GM19328 (cell line): ENCODE measurements at regions not wholly inside any gene's neighbourhood (a gene's known extent, or its start where the extent isn't known, plus 50 kb on each side); places are given as distances from the start of the nearest gene placed in this dataset.

Experiments
- ATAC-seq: cut with Tn5 transposase; IDR thresholded peaks from one replicate; pipeline ENCODE4 v1.9.1; 2021; ENCODE audit warnings: mild to moderate bottlenecking, moderate library complexity; ENCODE audit not compliant: unreplicated experiment

DNA sequence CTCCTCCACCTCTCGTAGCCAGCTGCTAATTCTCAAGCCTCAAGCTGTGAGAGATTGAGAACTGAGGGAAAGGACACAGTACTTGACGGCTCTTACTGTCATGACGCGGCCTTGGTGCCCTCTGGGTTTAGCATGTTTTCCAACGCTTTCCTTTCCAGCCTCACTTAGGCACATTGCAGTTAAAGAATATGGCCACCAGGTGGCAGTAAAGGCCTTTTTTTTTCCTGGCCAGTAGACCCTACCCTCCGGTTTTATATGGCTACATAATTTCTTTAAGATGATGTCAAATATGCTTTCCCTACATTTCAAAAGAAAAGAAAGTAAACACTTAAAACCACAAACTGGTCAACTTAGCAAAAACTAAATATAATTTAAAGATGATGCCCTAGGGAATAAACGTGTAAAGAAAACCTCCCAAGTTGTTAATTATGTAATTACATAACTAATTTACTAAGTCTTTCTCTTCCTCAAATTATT, 56.8 kb upstream of the PRDX6 start:
- no peak for ATAC-seq

DNA sequence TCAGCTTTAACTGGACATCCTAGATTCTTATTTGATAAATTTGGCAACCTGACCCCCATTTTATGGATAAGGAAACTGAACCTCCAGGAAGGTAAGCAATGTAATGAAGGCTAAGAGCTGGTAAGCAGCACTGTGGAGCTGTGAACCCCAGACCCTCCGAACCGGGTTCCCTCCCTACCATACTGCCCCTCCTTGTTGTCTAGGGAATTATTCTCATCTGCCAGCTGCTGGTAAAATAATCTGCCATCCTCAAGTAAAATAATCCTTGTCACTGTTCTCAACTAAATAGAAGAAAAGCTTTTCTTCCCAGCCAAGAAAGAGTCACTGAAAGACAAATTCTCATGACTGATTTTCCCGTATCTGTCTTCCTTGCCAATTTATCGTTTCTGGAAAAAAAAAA, 55.8 kb upstream of the PRDX6 start:
- ATAC-seq = no peak

DNA sequence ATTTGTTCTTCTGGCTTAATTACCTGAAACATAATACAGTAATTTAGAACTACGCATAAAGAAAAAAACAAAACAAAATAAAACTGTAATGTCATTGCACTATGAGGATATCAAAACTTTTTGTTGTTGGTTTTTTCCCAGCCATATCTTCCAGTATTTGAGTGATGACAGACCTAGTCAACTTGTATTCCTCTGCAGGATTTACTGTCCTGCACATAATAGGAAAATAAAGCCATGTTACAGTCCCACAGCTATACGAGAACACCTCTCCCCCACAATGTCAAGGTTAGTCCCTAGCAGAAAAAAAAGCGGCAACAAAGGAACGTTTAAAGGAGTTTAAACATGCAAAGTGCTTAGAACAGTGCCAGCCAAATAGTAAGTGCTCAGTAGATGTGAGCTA, 55.3 kb upstream of the PRDX6 start:
- no peak for ATAC-seq

DNA sequence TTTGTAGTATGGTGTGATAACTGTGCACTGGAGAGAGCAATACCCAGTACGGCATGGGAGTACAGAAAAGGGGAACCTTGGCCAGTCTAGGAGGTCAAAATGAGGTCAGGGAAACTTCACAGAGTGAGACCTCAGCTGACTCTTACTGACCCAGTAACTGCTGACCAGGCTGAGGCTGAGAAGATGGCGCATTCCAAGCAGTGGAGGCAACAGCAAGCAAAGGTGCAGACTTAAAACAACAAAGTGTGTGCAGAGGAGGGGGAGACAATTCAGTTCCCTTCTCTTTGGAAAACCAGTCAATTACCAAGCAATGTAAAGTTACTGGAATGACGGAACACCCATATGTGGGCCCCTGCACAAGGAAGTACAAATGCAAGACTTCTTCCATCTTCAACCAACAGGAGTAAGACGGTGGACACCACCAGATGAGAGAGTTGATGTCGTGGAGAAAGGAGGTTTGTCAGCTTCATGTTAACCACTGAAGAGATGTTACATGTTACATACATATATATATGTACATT, 54.6 kb upstream of the PRDX6 start:
- ATAC-seq = no peak

DNA sequence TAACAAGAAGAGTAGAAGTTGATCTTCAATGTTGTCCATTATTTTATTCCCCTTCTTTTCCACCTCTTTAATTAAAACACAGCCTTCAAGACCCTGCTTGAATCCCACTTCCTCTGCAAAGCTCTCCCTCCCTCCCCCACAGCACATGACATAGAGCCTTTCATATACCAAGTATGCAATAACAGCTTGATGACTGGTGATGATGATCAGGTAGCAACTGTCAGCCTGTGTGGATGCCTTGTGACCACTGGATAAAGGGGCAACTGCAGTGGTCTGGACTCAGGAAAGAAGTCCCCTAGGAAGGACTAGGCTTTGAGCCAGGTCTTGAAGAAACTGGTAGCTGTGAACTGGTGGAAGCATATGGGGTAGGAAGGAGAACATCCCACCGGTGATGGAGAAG, 53.8 kb upstream of the PRDX6 start:
- no peak for ATAC-seq

DNA sequence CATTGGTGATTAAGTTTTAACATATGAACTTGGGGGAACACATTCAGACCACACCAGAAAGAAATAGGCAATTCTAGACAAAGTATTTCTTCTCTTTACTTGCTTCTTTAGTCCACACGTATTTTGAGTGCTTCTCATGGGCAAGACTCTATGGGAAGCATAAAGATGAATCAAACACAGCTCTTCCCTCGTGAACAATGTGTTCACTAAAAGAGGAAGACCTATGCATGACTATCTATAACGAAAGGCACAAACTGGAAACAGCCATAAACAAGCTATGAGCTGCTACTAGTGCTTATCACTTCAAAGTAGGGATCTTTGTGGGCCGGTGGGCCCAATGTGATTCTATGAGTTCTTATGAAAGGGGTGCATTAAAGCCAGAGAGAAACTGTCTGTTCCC, 53.0 kb upstream of the PRDX6 start:
- no peak for ATAC-seq

DNA sequence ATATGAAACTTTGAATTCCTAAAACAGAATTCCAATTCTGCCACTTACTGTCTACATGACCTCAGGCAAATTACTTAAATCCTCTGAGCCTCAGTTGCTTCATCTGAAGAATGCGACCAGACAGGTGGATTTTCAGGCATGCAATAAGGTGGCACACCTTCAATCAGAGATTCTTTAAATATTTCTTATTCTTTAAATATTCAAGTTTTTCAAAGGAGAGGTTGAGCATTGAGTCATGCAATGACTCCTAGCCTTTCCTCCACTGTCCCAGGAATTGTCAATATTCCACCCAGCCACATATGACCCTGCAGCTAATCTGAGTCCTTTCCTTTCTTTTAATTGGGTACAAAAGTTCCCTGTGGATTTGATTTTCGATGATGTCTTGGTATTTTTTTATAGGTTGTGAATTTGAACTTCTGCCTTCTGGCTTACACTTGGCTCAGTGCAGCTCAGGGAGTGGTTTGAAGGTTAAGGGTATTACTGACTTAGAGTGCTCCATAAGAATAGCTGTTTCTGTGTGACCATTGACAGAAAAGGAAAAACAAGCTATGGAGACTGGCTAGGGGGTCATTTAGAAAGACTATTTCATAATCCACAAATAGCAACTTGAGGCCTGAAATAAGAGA, 52.2 kb upstream of the PRDX6 start:
- ATAC-seq = no peak

DNA sequence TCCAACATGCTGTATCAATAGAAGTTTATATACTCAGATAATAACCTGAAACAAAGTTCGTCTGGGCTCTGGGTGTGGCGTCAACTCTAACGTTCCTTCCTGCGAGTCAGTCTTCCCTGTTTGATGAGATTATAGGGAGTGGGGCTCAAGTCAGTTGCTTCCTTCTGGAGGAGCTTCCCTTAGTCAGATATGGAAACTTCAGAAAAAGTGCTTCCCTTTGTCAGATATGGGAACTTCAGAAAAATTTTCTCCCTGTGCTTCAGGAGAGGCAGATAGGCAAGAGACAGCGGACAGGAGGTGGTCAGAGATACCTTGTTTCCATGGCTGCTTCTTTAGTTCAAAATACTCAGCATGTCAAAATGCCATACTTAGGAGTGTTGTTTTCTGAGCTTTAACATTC, 51.1 kb upstream of the PRDX6 start:
- ATAC-seq = no peak

DNA sequence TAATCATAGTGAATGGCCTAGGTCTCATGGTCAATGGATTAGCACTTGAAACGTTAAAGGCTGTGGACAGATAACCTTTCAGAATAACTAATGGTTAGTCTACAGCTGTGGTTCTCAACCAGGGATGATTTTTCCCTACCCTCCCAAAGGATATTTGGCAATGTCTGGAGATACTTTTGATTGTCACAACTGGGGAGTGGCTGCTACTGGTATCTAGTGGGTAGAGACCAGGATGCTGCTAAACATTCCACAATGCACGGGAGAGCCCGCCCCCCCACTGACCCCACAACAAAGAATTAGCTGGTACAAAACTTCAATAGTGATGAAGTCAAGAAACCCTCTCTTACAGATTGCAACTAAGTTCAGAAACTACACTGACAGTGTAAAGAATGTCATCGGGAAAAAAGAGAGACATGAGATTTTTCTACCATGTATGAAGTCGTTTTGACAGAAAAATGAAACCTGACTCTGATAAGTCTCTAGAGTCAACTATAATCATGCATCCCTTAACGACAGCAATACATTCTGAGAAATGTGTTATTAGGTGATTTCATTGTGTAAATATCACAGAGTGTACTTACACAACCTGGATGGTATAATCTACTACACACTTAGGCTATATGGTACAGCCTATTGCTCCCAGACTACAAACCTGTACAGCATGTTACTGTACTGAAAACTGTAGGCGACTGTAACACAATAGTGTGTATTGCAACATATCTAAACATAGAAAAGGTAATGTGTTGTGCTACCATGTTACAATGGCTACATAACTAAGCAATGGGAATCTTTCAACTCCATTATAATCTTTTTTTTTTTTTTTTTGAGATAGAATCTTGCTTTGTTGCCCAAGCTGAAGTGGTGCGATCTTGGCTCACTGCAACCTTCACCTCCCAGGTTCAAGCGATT, 49.7 kb upstream of the PRDX6 start:
- ATAC-seq = no peak
